Lower leg skin (tissue), 4 donors: ENCODE measurements at regions not wholly inside any gene's neighbourhood (a gene's known extent, or its start where the extent isn't known, plus 50 kb on each side); places are given as distances from the start of the nearest gene placed in this dataset.

Source experiments
- DNase-seq, 2 donors: peaks; one replicate each; pipeline ENCODE4 v3.0.0-alpha.2; 2019; ENCODE audit warnings: low spot score in 2 of 2
- H3K4me3 ChIP-seq: fragments of 200-600 bp; sonication (generic); 2 replicates; pipeline ENCODE4 v1.5.1; 2017; ENCODE audit warnings: mild to moderate bottlenecking, low read depth; ENCODE audit not compliant: poor library complexity, severe bottlenecking
- POLR2A ChIP-seq, 2 donors: fragments of 450-650 bp; IDR thresholded peaks; one replicate each; pipeline ENCODE4 v1.6.1; 2016 to 2017; ENCODE audit warnings: antibody characterized with exemption in 2 of 2, mild to moderate bottlenecking in 1 of 2, moderate library complexity in 1 of 2
- WGBS, 2 donors: methylation state at CpG; one replicate each; pipeline ENCODE4 v1.1.5; 2018; 5-methylcytosine and 5-hydroxymethylcytosine counted together
- intact Hi-C: fragments of 100-400 bp; cut with DNase I; formaldehyde crosslinking; loops from one replicate; pipeline ENCODE4 v1.15.0; 2023; ENCODE audit warnings: low total_unique reads
- TF ChIP-seq, protein P1 (sequence below), 3 donors: fragments of 450-650 bp; IDR thresholded peaks; one replicate each; pipeline ENCODE4 v1.5.1; 2016; ENCODE audit warnings: antibody characterized with exemption in 3 of 3, mild to moderate bottlenecking in 3 of 3, moderate library complexity in 2 of 3

DNA sequence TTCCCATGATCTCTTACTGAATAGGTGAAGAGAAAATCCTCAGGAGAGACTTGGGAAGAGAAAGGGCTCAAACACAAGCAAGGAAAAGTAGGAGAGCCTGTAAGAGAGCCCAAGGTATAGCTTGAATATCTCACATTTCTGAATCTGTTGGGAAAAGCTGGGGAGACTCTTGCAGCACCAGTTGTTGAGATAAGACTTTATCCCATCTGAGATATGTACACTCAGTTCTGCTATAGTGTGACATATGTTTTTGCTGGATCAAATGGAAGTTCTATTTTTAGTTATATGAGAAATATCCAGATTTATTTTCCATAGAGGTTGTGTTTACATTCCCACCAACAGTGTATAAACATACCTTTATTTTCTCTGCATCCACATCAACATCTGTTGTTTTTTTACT lies 246.1 kb downstream of the NDFIP2 start:
- TF ChIP-seq, protein P1, sequence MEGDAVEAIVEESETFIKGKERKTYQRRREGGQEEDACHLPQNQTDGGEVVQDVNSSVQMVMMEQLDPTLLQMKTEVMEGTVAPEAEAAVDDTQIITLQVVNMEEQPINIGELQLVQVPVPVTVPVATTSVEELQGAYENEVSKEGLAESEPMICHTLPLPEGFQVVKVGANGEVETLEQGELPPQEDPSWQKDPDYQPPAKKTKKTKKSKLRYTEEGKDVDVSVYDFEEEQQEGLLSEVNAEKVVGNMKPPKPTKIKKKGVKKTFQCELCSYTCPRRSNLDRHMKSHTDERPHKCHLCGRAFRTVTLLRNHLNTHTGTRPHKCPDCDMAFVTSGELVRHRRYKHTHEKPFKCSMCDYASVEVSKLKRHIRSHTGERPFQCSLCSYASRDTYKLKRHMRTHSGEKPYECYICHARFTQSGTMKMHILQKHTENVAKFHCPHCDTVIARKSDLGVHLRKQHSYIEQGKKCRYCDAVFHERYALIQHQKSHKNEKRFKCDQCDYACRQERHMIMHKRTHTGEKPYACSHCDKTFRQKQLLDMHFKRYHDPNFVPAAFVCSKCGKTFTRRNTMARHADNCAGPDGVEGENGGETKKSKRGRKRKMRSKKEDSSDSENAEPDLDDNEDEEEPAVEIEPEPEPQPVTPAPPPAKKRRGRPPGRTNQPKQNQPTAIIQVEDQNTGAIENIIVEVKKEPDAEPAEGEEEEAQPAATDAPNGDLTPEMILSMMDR (IDR thresholded peaks at IDR 0.05) = no peak
- no peak for TF ChIP-seq POLR2A (IDR thresholded peaks at IDR 0.05)
- intact Hi-C loops = no loop called here
- DNase-seq = no peak
- H3K4me3 ChIP-seq = no peak overlapping the region

DNA sequence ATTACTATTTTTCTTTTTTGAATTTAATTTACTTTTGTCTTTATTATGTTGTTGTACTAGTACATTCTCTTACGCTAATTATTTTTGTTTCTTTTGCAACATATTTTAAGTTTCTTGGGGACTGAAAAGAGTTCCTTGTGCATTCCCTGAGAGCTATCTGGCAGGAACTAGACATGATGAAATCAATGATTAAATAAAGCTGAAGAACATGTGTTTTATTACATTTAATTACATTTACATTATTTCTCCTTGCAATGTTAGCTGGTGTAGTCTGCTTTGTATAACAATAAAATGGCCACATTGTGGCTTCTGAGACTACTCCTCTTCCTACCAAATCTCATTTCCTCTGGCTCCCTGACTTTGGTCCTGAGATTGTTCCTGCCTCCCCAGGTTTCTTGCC lies 244.9 kb downstream of the NDFIP2 start:
- no peak overlapping the region for H3K4me3 ChIP-seq
- TF ChIP-seq, protein P1 (IDR thresholded peaks at IDR 0.05) = no peak
- no peak for TF ChIP-seq POLR2A (IDR thresholded peaks at IDR 0.05)
- WGBS, 2 donors = 39 to 84% methylated on average over 1 of the region's 1 CpG
- DNase-seq = no peak
- intact Hi-C loops = no loop called here

DNA sequence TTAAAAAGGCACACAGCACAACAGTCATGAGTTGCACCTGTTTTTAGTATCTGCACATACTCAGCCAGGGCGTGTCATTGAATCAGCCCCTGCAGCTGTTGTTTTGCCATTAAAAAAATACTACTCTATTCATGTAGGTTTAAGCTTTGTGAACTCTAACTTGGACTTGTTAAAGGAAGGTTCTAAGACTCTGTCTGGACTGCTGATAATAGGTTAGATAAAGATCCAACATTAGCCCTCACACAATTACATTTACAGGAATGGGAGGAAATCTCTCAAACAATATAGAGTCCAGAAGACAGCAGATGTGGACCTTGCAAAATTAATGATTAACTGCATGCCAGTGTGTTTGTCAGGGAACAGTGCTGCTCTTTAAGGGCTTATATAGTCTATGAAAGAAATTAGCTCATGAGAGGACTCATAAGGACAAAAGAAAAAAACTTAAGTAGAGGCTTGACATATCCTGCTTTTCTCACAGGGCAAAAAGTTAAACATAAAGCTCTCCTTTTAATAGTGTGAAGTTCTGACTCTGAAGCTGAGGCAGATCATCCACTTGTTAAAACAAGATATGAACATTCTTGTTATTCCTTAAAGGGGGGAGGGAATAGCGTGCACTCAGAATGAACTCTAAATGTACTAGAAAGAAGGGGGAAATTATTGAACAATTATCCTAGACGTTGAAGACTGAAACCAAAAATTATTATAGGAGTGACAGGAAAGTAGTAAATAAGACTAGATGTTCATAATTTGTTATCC lies 243.6 kb downstream of the NDFIP2 start:
- intact Hi-C loops = no loop called here
- DNase-seq = no peak
- TF ChIP-seq, protein P1 (IDR thresholded peaks at IDR 0.05) = no peak
- no peak for TF ChIP-seq POLR2A (IDR thresholded peaks at IDR 0.05)
- H3K4me3 ChIP-seq = no peak overlapping the region
- 40 to 43% methylated on average over 3 of the region's 3 CpGs for WGBS, 2 donors

DNA sequence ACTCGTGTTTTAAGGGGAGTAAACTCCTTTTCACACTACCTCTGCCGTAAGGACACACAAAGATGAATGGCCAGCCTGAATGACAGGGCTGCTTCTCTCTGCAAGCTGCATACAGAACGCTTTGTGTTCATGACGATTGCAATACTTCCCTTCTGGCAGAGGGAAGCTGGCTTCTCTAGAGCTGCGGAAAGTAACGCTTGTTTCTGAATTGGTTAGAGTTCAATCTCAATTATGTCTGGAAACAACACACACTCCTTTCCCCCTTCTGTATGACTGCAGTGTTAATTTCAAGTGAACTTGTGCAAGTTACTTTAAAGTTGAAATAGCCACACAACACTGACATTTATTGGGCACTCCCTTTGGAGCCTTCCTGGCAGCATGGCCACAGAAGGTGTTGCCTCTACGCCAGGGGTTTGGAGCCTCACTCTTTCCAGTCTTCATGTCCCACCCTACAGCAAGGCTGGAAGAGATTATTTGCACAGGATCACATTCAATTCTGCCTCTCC lies 242.6 kb downstream of the NDFIP2 start:
- intact Hi-C loops = no loop called here
- no peak for DNase-seq
- 28 to 30% methylated on average over 7 of the region's 7 CpGs for WGBS, 2 donors
- no peak for TF ChIP-seq POLR2A (IDR thresholded peaks at IDR 0.05)
- TF ChIP-seq, protein P1 (IDR thresholded peaks at IDR 0.05) = no peak
- no peak overlapping the region for H3K4me3 ChIP-seq

DNA sequence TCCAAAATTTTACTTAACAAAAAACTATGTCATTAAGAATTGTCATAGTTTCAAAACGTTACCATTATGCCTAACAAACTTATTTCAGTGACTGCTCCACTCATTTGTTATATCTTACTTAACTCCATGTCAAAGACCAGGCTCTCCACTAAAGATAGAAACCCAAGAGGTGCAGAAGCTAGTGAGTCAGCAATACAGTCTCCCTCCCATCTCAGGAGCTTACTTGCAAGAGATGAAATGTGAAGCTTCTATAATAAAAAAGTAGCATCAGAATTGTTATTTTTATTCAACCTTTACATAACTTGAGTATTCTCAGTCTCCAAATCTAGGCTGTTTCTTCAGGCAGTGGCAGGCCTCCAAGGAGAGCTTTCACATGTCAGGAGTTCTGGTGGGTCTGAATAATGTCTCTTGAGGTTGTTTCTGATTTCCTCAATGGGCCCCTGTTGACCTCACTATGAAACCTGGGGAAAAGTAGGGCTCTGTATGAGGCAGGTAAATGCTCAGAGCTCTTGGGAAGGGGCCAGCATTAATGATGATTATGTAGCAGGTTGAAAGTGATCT lies 242.0 kb downstream of the NDFIP2 start:
- intact Hi-C loops = no loop called here
- TF ChIP-seq, protein P1 (IDR thresholded peaks at IDR 0.05) = no peak
- no peak for TF ChIP-seq POLR2A (IDR thresholded peaks at IDR 0.05)
- DNase-seq = no peak
- WGBS, 2 donors = 50 to 56% methylated on average over 1 of the region's 1 CpG
- no peak overlapping the region for H3K4me3 ChIP-seq
